ENCODE measurements at regions not wholly inside any gene's neighbourhood (a gene's known extent, or its start where the extent isn't known, plus 50 kb on each side); places are given as distances from the start of the nearest gene placed in this dataset.

DNA sequence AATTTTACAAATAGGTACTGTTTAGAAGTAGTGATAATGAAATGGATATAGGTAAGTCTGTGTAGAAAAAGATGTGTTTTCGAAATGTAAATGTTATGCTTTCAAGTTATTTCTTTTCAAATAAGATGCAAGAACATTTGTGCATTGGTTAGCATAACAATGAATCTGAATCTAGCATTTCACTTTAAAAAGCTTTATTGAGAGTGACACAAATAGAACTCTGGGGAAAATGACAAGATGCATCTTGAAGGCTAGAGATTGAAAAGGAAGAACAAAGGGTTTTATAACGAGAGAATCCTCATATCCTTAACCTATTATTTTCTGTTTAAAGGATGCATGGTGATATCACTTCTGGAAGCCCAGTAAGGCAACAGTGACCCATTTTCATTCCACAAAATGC, 639.9 kb upstream of the PTCHD4 start:
- ATAC-seq: no peak
- no peak for TF ChIP-seq ZFP3 (CRISPR knock-in tag; IDR thresholded peaks at IDR 0.05)
- TF ChIP-seq ESRRG (CRISPR knock-in tag; IDR thresholded peaks at IDR 0.05): no peak
- TF ChIP-seq ZC3H10 (CRISPR knock-in tag; IDR thresholded peaks at IDR 0.05): no peak

DNA sequence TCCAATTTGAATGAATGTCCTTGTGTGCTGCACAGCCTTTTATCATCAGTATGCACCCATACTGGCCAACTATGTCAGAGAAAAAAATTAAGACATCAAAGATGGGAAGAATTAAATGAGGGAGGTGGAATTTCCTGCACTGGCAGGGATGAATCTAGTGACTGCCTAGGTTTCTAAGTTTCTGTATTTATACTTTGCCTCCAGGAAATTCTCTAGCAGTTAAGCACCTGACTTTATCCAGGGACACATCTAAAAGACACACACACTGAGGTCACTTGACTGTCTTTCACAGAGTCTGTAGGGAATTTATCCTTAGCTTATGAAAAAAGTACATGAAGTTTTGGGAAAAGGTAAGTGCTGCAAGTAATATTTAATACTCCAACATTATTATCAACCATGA, 636.5 kb upstream of the PTCHD4 start:
- peak; percentile 44; the same call in 1 of the 3 replicates for ATAC-seq

DNA sequence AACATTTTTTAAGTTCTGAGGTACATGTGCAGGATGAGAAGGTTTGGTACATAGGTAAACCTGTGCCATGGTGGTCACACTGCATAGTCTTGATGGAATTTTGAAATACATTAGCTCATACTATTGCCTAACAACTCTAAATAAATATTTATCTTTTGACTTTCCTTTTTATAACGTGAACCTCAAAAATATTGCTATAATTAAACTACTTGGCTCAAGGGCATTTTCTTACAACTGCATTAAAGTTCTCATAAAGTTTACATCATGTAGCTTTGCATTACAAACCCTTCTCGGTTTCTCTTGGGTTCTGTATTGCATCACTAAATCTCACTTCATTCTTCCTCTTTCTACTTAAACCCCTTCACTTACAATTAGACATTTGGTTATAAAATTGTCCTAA, 636.0 kb upstream of the PTCHD4 start:
- no peak for ATAC-seq

More for the DNA sequence above, 636.5 kb upstream of the PTCHD4 start:
- no peak for TF ChIP-seq ZC3H10 (CRISPR knock-in tag; IDR thresholded peaks at IDR 0.05)
- TF ChIP-seq SNAI2 (CRISPR knock-in tag; IDR thresholded peaks at IDR 0.05): no peak
- TF ChIP-seq TOX (CRISPR knock-in tag; IDR thresholded peaks at IDR 0.05; ENCODE audit: borderline replicate concordance): no peak
- TF ChIP-seq GLIS3 (CRISPR knock-in tag; IDR thresholded peaks at IDR 0.05): no peak
- TF ChIP-seq ESRRG (CRISPR knock-in tag; IDR thresholded peaks at IDR 0.05): no peak
- TF ChIP-seq RARB (CRISPR knock-in tag; IDR thresholded peaks at IDR 0.05): no peak
- no peak for TF ChIP-seq PPARA (CRISPR knock-in tag; IDR thresholded peaks at IDR 0.05; ENCODE audit: borderline replicate concordance)
- TF ChIP-seq BACH2 (CRISPR knock-in tag; IDR thresholded peaks at IDR 0.05; ENCODE audit: borderline replicate concordance): no peak
- TF ChIP-seq ISL1 (CRISPR knock-in tag; IDR thresholded peaks at IDR 0.05): no peak
- TF ChIP-seq, protein P1, sequence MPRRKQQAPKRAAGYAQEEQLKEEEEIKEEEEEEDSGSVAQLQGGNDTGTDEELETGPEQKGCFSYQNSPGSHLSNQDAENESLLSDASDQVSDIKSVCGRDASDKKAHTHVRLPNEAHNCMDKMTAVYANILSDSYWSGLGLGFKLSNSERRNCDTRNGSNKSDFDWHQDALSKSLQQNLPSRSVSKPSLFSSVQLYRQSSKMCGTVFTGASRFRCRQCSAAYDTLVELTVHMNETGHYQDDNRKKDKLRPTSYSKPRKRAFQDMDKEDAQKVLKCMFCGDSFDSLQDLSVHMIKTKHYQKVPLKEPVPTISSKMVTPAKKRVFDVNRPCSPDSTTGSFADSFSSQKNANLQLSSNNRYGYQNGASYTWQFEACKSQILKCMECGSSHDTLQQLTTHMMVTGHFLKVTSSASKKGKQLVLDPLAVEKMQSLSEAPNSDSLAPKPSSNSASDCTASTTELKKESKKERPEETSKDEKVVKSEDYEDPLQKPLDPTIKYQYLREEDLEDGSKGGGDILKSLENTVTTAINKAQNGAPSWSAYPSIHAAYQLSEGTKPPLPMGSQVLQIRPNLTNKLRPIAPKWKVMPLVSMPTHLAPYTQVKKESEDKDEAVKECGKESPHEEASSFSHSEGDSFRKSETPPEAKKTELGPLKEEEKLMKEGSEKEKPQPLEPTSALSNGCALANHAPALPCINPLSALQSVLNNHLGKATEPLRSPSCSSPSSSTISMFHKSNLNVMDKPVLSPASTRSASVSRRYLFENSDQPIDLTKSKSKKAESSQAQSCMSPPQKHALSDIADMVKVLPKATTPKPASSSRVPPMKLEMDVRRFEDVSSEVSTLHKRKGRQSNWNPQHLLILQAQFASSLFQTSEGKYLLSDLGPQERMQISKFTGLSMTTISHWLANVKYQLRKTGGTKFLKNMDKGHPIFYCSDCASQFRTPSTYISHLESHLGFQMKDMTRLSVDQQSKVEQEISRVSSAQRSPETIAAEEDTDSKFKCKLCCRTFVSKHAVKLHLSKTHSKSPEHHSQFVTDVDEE (CRISPR knock-in tag; IDR thresholded peaks at IDR 0.05): no peak
- TF ChIP-seq, protein P2, sequence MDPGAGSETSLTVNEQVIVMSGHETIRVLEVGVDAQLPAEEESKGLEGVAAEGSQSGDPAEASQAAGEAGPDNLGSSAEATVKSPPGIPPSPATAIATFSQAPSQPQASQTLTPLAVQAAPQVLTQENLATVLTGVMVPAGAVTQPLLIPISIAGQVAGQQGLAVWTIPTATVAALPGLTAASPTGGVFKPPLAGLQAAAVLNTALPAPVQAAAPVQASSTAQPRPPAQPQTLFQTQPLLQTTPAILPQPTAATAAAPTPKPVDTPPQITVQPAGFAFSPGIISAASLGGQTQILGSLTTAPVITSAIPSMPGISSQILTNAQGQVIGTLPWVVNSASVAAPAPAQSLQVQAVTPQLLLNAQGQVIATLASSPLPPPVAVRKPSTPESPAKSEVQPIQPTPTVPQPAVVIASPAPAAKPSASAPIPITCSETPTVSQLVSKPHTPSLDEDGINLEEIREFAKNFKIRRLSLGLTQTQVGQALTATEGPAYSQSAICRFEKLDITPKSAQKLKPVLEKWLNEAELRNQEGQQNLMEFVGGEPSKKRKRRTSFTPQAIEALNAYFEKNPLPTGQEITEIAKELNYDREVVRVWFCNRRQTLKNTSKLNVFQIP (CRISPR knock-in tag; IDR thresholded peaks at IDR 0.05; ENCODE audit: borderline replicate concordance, low read depth): no peak
- no peak for TF ChIP-seq ZFP30 (CRISPR knock-in tag; IDR thresholded peaks at IDR 0.05)
- TF ChIP-seq OSR1 (CRISPR knock-in tag; IDR thresholded peaks at IDR 0.05): no peak

DNA sequence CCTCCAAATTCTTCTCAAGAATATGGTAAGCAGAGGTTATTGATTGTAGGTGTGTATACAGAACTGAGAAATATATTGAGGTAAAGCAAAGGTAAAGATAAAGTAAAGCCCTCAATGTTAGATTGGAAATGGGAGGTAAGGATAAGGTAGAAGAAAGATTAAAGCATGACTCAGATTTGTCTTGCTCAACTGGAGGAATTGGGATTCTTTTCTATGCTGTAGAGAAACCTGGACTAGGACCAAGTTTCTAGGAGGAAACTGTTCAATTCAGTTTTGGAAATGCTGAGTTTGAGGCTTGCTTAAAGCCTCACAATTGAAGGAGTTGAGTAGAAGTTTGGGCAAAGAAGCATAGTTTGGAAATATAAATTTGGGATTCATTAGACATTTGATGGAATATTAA, 634.0 kb upstream of the PTCHD4 start:
- no peak for ATAC-seq
- no peak for TF ChIP-seq ZNF565 (CRISPR knock-in tag; conservative IDR thresholded peaks at IDR 0.05; ENCODE audit: low read depth)
- TF ChIP-seq PPARA (CRISPR knock-in tag; IDR thresholded peaks at IDR 0.05; ENCODE audit: borderline replicate concordance): no peak
- TF ChIP-seq, protein P2 (CRISPR knock-in tag; IDR thresholded peaks at IDR 0.05; ENCODE audit: borderline replicate concordance, low read depth): no peak

More for the DNA sequence above, 636.0 kb upstream of the PTCHD4 start:
- TF ChIP-seq ZNF8 (CRISPR knock-in tag; IDR thresholded peaks at IDR 0.05) (no peak), RARB (CRISPR knock-in tag; IDR thresholded peaks at IDR 0.05) (no peak)

DNA sequence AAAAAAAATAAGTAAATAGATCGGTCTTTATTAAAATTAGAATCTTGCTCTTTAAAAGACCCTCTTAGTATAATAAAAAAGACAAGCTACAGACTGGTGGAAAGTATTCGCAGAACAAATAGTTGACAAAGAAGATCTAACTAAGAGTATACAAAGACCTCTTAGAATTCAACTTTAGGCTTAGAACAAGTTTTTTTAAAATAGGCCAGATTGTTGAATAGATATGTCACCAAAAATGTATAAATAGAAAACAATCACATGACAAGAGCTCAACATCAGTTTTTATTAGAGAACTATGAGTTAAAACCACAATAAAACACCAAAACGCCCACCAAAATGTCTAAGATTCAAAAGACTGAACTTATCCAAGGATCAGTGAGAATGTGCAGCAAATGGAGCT, 632.7 kb upstream of the PTCHD4 start:
- no peak for ATAC-seq
- TF ChIP-seq, protein P3, sequence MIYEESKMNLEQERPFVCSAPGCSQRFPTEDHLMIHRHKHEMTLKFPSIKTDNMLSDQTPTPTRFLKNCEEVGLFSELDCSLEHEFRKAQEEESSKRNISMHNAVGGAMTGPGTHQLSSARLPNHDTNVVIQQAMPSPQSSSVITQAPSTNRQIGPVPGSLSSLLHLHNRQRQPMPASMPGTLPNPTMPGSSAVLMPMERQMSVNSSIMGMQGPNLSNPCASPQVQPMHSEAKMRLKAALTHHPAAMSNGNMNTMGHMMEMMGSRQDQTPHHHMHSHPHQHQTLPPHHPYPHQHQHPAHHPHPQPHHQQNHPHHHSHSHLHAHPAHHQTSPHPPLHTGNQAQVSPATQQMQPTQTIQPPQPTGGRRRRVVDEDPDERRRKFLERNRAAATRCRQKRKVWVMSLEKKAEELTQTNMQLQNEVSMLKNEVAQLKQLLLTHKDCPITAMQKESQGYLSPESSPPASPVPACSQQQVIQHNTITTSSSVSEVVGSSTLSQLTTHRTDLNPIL (CRISPR knock-in tag; IDR thresholded peaks at IDR 0.05; ENCODE audit: low read depth): no peak
- TF ChIP-seq ZFP30 (CRISPR knock-in tag; IDR thresholded peaks at IDR 0.05) (no peak), ZFP3 (CRISPR knock-in tag; IDR thresholded peaks at IDR 0.05) (no peak), BACH2 (CRISPR knock-in tag; IDR thresholded peaks at IDR 0.05; ENCODE audit: borderline replicate concordance) (no peak), ZC3H10 (CRISPR knock-in tag; IDR thresholded peaks at IDR 0.05) (no peak), ZNF565 (CRISPR knock-in tag; conservative IDR thresholded peaks at IDR 0.05; ENCODE audit: low read depth) (no peak), RARB (CRISPR knock-in tag; IDR thresholded peaks at IDR 0.05) (no peak)

Data from SK-N-SH treated with all-trans-retinoic acid at 6 μM for 48 hours (cell line).